OCI-LY1 (cell line): ENCODE measurements at regions not wholly inside any gene's neighbourhood (a gene's known extent, or its start where the extent isn't known, plus 50 kb on each side); places are given as distances from the start of the nearest gene placed in this dataset.

Source experiments
- H2AFZ ChIP-seq: fragments of 200-600 bp; sonication (generic), shearing (Covaris generic); 2 replicates; pipeline ENCODE4 v1.6.0; 2014; ENCODE audit warnings: antibody characterized with exemption, mild to moderate bottlenecking, low read length
- H3F3A ChIP-seq: fragments of 200-600 bp; sonication (generic), shearing (Covaris generic); 2 replicates; pipeline ENCODE4 v1.6.0; 2014; ENCODE audit warnings: mild to moderate bottlenecking, antibody characterized with exemption, low read length, moderate library complexity; ENCODE audit not compliant: insufficient read depth
- H3K27ac ChIP-seq: fragments of 200-600 bp; sonication (generic); 2 replicates; pipeline ENCODE4 v1.5.1; 2014; ENCODE audit warnings: low read length, mixed run types, mild to moderate bottlenecking, low read depth; ENCODE audit not compliant: poor library complexity, severe bottlenecking
- H3K27me3 ChIP-seq: fragments of 200-600 bp; sonication (generic); 2 replicates; pipeline ENCODE4 v1.6.0; 2014; ENCODE audit warnings: antibody characterized with exemption, mild to moderate bottlenecking, low read length, moderate library complexity; ENCODE audit not compliant: insufficient read depth
- H3K36me3 ChIP-seq: fragments of 200-600 bp; sonication (generic); 2 replicates; pipeline ENCODE4 v1.6.1; 2014; ENCODE audit warnings: mild to moderate bottlenecking, antibody characterized with exemption, low read length, moderate library complexity, mixed read lengths; ENCODE audit not compliant: insufficient read depth
- H3K4me1 ChIP-seq: fragments of 200-600 bp; sonication (generic); 2 replicates; pipeline ENCODE4 v1.5.1; 2014; ENCODE audit warnings: mild to moderate bottlenecking, low read length, moderate library complexity; ENCODE audit not compliant: insufficient read depth, severe bottlenecking
- H3K4me2 ChIP-seq: fragments of 200-600 bp; sonication (generic), shearing (Covaris generic); 2 replicates; pipeline ENCODE4 v1.6.1; 2014; ENCODE audit warnings: low read length
- H3K4me3 ChIP-seq: fragments of 200-600 bp; sonication (generic); 2 replicates; pipeline ENCODE4 v1.5.1; 2014; ENCODE audit warnings: low read length, low read depth, mild to moderate bottlenecking, mixed read lengths; ENCODE audit not compliant: poor library complexity, severe bottlenecking
- H3K79me2 ChIP-seq: fragments of 200-600 bp; shearing (Covaris generic); 2 replicates; pipeline ENCODE4 v1.6.1; 2016; ENCODE audit warnings: mixed run types, low read length, mixed read lengths; ENCODE audit not compliant: insufficient read depth
- H3K9ac ChIP-seq: fragments of 200-600 bp; sonication (generic), shearing (Covaris generic); 2 replicates; pipeline ENCODE4 v1.6.1; 2014; ENCODE audit warnings: mild to moderate bottlenecking, low read length, mixed read lengths
- H3K9me2 ChIP-seq: fragments of 200-600 bp; sonication (generic), shearing (Covaris generic); 2 replicates; pipeline ENCODE4 v1.6.1; 2014; ENCODE audit warnings: low read depth, mild to moderate bottlenecking, low read length, mixed read lengths
- H3K9me3 ChIP-seq: fragments of 200-600 bp; shearing (Covaris generic); 2 replicates; pipeline ENCODE4 v1.6.1; 2014; ENCODE audit warnings: low read length, mixed read lengths
- H4K20me1 ChIP-seq: fragments of 200-600 bp; sonication (generic), shearing (Covaris generic); 2 replicates; pipeline ENCODE4 v1.6.0; 2016; ENCODE audit warnings: mild to moderate bottlenecking, low read length; ENCODE audit not compliant: insufficient read depth
- CTCF ChIP-seq: fragments of 200-600 bp; sonication (generic), shearing (Covaris generic); IDR thresholded peaks from 2 replicates; pipeline ENCODE4 v1.5.1; 2017; ENCODE audit warnings: mild to moderate bottlenecking, antibody characterized with exemption, low read length, moderate library complexity, mixed read lengths
- EZH2 ChIP-seq: fragments of 200-600 bp; sonication (generic), shearing (Covaris generic); IDR thresholded peaks from 2 replicates; pipeline ENCODE4 v1.8.0; 2017; ENCODE audit warnings: borderline replicate concordance, mixed run types, mild to moderate bottlenecking, antibody characterized with exemption, low read length, moderate library complexity, mixed read lengths

- Histone ChIP-seq H3K9me2 (no peaks in the 10 kb centered on the region), H3F3A (no peaks in the 10 kb centered on the region), H3K9me3 (no peaks in the 10 kb centered on the region), H2AFZ (no peak overlapping the region), H3K4me1 (no peaks in the 10 kb centered on the region), H3K4me2 (no peak overlapping the region), H3K36me3 (no peaks in the 10 kb centered on the region), H3K27ac (no peak overlapping the region), H4K20me1 (no peaks in the 10 kb centered on the region), H3K79me2 (no peaks in the 10 kb centered on the region), H3K27me3 (no peaks in the 10 kb centered on the region), H3K4me3 (no peak overlapping the region), H3K9ac (no peak overlapping the region)
- TF ChIP-seq CTCF (no peak), EZH2 (no peak)
Observed at GRCh38 chr12:77667101-77667500, 163.6 kb upstream of the NAV3 start.

GRCh38 chr12:77648716-77649115 lies 182.0 kb upstream of the NAV3 start:
- H3K79me2 ChIP-seq = no peaks in the 10 kb centered on the region
- no peaks in the 10 kb centered on the region for H4K20me1 ChIP-seq
- no peak overlapping the region for H3K4me2 ChIP-seq
- H3K36me3 ChIP-seq = no peaks in the 10 kb centered on the region
- no peaks in the 10 kb centered on the region for H3K9me2 ChIP-seq
- no peak overlapping the region for H2AFZ ChIP-seq
- H3K4me3 ChIP-seq = no peak overlapping the region
- H3K4me1 ChIP-seq = no peaks in the 10 kb centered on the region
- no peaks in the 10 kb centered on the region for H3F3A ChIP-seq
- H3K9ac ChIP-seq = no peak overlapping the region
- TF ChIP-seq EZH2 (no peak), CTCF (no peak)
- no peaks in the 10 kb centered on the region for H3K27me3 ChIP-seq
- no peaks in the 10 kb centered on the region for H3K9me3 ChIP-seq
- no peak overlapping the region for H3K27ac ChIP-seq

GRCh38 chr12:77645966-77646598 lies 184.6 kb upstream of the NAV3 start:
- Histone ChIP-seq H3K36me3 (no peaks in the 10 kb centered on the region), H4K20me1 (no peaks in the 10 kb centered on the region), H3K4me2 (no peak overlapping the region), H3F3A (no peaks in the 10 kb centered on the region), H2AFZ (no peak overlapping the region), H3K4me1 (no peaks in the 10 kb centered on the region), H3K4me3 (no peak overlapping the region), H3K79me2 (no peaks in the 10 kb centered on the region), H3K9me3 (no peaks in the 10 kb centered on the region), H3K27me3 (no peaks in the 10 kb centered on the region), H3K27ac (no peak overlapping the region), H3K9me2 (no peaks in the 10 kb centered on the region), H3K9ac (no peak overlapping the region)
- TF ChIP-seq EZH2 (no peak), CTCF (no peak)
